B cell (primary cell): ENCODE measurements at regions not wholly inside any gene's neighbourhood (a gene's known extent, or its start where the extent isn't known, plus 50 kb on each side); places are given as distances from the start of the nearest gene placed in this dataset.

ENCODE experiments used
- ATAC-seq: fragments of 200-7000 bp; cut with Tn5 transposase; one replicate; pipeline ENCODE4 v1.10.0; 2021; ENCODE audit warnings: low read depth, mild to moderate bottlenecking, moderate number of reproducible peaks, moderate library complexity
- CTCF ChIA-PET: fragments of 350-600 bp; sonication (Branson Sonifier 250); formaldehyde crosslinking; loops from one replicate; lab custom pipeline; 2021; ENCODE audit warnings: antibody characterized with exemption, inconsistent platforms; lab: Charles Lee
- POLR2A ChIA-PET: fragments of 350-600 bp; sonication (Branson Sonifier 250); formaldehyde crosslinking; loops from one replicate; lab custom pipeline; 2021; ENCODE audit warnings: antibody characterized with exemption; lab: Charles Lee
- DNase-seq: peaks from one replicate; pipeline ENCODE4 v3.0.0; 2013
- H2AFZ ChIP-seq: 2 replicates; pipeline ENCODE4 v1.6.1; 2012; ENCODE audit warnings: mild to moderate bottlenecking, low read depth, low read length; ENCODE audit not compliant: insufficient read depth, poor library complexity, severe bottlenecking
- H3K27ac ChIP-seq, 2 donors: 1 replicate in 1 of 2; 2 replicates in 1 of 2; pipeline ENCODE4 v1.5.1; 2012 to 2013; ENCODE audit warnings: low read length in 2 of 2, mild to moderate bottlenecking in 2 of 2, moderate library complexity in 1 of 2
- H3K27me3 ChIP-seq, 4 experiments: fragments of 200-600 bp in 1 of 4; sonication (generic) in 1 of 4; replicated peaks in 1 of 4; 1 replicate in 2 of 4; 2 replicates in 2 of 4; pipeline versions ENCODE4 v1.6.1 to v1.7.0; 2013 to 2016; ENCODE audit warnings: low read length in 3 of 4, mild to moderate bottlenecking in 2 of 4, mixed read lengths in 1 of 4, moderate library complexity in 1 of 4; ENCODE audit not compliant: insufficient read depth in 4 of 4, control insufficient read depth in 3 of 4; ENCODE audit errors: control extremely low read depth in 1 of 4
- H3K36me3 ChIP-seq, 2 experiments: replicated peaks in 1 of 2; 1 replicate in 1 of 2; 2 replicates in 1 of 2; pipeline versions ENCODE4 v1.6.1 to v1.7.1; 2013; ENCODE audit warnings: low read length in 1 of 2; ENCODE audit not compliant: insufficient read depth in 2 of 2, control insufficient read depth in 1 of 2; ENCODE audit errors: control extremely low read depth in 1 of 2, extremely low read depth in 1 of 2
- H3K4me1 ChIP-seq, 2 donors: fragments of 200-600 bp in 1 of 2; sonication (generic) in 1 of 2; 1 replicate in 1 of 2; 2 replicates in 1 of 2; pipeline versions ENCODE4 v1.5.1 to v1.6.1; 2013 to 2017; ENCODE audit warnings: low read length in 2 of 2; ENCODE audit not compliant: control insufficient read depth in 2 of 2, insufficient read depth in 2 of 2
- H3K4me2 ChIP-seq: replicated peaks from 2 replicates; pipeline ENCODE3; 2012; ENCODE audit warnings: mild to moderate bottlenecking, low read depth, low read length; ENCODE audit not compliant: poor library complexity, severe bottlenecking
- H3K4me3 ChIP-seq, 5 experiments: fragments of 200-600 bp in 1 of 5; sonication (generic) in 1 of 5; 1 replicate in 3 of 5; 2 replicates in 2 of 5; pipeline versions ENCODE4 v1.5.1 to v1.7.0; 2011 to 2016; ENCODE audit warnings: low read length in 4 of 5, mild to moderate bottlenecking in 4 of 5, low read depth in 2 of 5, control low read depth in 1 of 5, moderate library complexity in 1 of 5; ENCODE audit not compliant: insufficient read depth in 1 of 5; ENCODE audit errors: control extremely low read depth in 1 of 5, extremely low read depth in 1 of 5
- H3K79me2 ChIP-seq: fragments of 200-600 bp; sonication (generic); one replicate; pipeline ENCODE4 v1.6.0; 2016; ENCODE audit warnings: low read length; ENCODE audit not compliant: control insufficient read depth, insufficient read depth
- H3K9ac ChIP-seq: fragments of 200-600 bp; sonication (generic); 2 replicates; pipeline ENCODE4 v1.6.1; 2017; ENCODE audit warnings: mild to moderate bottlenecking, low read length, moderate library complexity
- H3K9me3 ChIP-seq, 3 donors: one replicate each; pipeline versions ENCODE4 v1.6.1 to v1.7.1; 2013; ENCODE audit warnings: low read length in 2 of 3; ENCODE audit not compliant: control insufficient read depth in 2 of 3, insufficient read depth in 1 of 3; ENCODE audit errors: control extremely low read depth in 1 of 3
- H4K20me1 ChIP-seq: 2 replicates; pipeline ENCODE4 v1.6.0; 2012; ENCODE audit warnings: mild to moderate bottlenecking, low read length; ENCODE audit not compliant: insufficient read depth, control insufficient read depth, poor library complexity, severe bottlenecking
- H3K27ac Mint-ChIP-seq: one replicate; pipeline ENCODE4 v1.8.0; 2021; ENCODE audit warnings: mixed read lengths
- H3K27me3 Mint-ChIP-seq: one replicate; pipeline ENCODE4 v1.8.0; 2021; ENCODE audit warnings: mixed read lengths
- H3K4me1 Mint-ChIP-seq: one replicate; pipeline ENCODE4 v1.8.0; 2021; ENCODE audit warnings: mixed read lengths
- H3K4me3 Mint-ChIP-seq: one replicate; pipeline ENCODE4 v1.8.0; 2021; ENCODE audit warnings: mixed read lengths
- H3K9me3 Mint-ChIP-seq: one replicate; pipeline ENCODE4 v1.8.0; 2022; ENCODE audit warnings: mixed read lengths; ENCODE audit not compliant: insufficient read depth
- EZH2 ChIP-seq: IDR thresholded peaks from 2 replicates; pipeline ENCODE4 v1.6.1; 2012; ENCODE audit warnings: borderline replicate concordance, low read depth, mild to moderate bottlenecking, moderate library complexity, low read length; ENCODE audit not compliant: insufficient read depth, poor library complexity, severe bottlenecking
- WGBS: methylation state at CpG from one replicate; pipeline ENCODE4 v1.1.5; 2013; ENCODE audit warnings: missing lambda C conversion rate; ENCODE audit not compliant: insufficient coverage; 5-methylcytosine and 5-hydroxymethylcytosine counted together
- intact Hi-C: fragments of 100-400 bp; cut with micrococcal nuclease; formaldehyde crosslinking; loops from one replicate; pipeline ENCODE4 v1.10.0; 2022
- TF ChIP-seq, protein P1 (sequence below): fragments of 200-600 bp; IDR thresholded peaks from one replicate; pipeline ENCODE4 v1.8.0; 2022; ENCODE audit warnings: antibody characterized with exemption, mild to moderate bottlenecking

- no peak for ATAC-seq
- no CpG with 5 or more reads among the region's 1 CpG for WGBS
- Mint-ChIP-seq H3K9me3 (peaks cover 14% of the 10 kb centered on the region), H3K27me3 (no peaks in the 10 kb centered on the region), H3K4me1 (no peaks in the 10 kb centered on the region), H3K4me3 (no peak overlapping the region), H3K27ac (no peak overlapping the region)
- Histone ChIP-seq H3K27ac (no peak overlapping the region), H3K4me3 (no peak overlapping the region), H3K27me3 (no peaks in the 10 kb centered on the region), H3K36me3 (no peaks in the 10 kb centered on the region), H3K9ac (no peak overlapping the region), H2AFZ (no peak overlapping the region), H3K79me2 (no peaks in the 10 kb centered on the region), H3K4me1 (no peaks in the 10 kb centered on the region), H3K9me3 (peaks cover 0 to under 1% (median 0%) of the 10 kb centered on the region in 3 donors), H3K4me2 (no peak overlapping the region), H4K20me1 (no peaks in the 10 kb centered on the region)
- ChIA-PET CTCF (no interaction called here), POLR2A (no interaction called here)
- intact Hi-C loops, result no loop called here
- TF ChIP-seq, protein P1, sequence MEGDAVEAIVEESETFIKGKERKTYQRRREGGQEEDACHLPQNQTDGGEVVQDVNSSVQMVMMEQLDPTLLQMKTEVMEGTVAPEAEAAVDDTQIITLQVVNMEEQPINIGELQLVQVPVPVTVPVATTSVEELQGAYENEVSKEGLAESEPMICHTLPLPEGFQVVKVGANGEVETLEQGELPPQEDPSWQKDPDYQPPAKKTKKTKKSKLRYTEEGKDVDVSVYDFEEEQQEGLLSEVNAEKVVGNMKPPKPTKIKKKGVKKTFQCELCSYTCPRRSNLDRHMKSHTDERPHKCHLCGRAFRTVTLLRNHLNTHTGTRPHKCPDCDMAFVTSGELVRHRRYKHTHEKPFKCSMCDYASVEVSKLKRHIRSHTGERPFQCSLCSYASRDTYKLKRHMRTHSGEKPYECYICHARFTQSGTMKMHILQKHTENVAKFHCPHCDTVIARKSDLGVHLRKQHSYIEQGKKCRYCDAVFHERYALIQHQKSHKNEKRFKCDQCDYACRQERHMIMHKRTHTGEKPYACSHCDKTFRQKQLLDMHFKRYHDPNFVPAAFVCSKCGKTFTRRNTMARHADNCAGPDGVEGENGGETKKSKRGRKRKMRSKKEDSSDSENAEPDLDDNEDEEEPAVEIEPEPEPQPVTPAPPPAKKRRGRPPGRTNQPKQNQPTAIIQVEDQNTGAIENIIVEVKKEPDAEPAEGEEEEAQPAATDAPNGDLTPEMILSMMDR, result no peak
- no peak for TF ChIP-seq EZH2
- no peak for DNase-seq
Measured at GRCh38 chr1:80099713-80100112, 1093.2 kb upstream of the ADGRL4 start.

DNA sequence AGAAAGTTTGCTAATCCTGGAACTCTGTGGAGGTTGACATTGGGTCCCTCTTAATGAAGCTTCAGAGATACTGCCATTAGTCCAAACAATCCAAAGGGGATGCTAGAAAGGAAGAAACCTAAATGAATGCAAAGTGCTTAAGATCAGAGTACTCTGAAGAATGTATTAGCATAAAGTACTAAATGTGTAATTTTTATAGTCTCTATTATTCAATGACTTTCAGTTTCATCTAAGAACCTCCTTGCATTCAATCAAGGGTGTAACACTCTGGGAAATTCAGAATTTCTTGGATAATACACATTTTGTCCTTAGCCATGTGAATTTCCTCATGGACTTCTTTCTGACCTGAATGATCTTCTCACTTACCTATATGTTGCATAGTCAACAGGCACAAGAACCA is 1078.5 kb upstream of the ADGRL4 start:
- Histone ChIP-seq H3K27me3 (no peaks in the 10 kb centered on the region), H3K27ac (no peak overlapping the region), H3K9me3 (no peaks in the 10 kb centered on the region), H3K4me1 (no peaks in the 10 kb centered on the region), H3K4me3 (no peak overlapping the region), H3K79me2 (no peaks in the 10 kb centered on the region), H3K4me2 (no peak overlapping the region), H3K36me3 (no peaks in the 10 kb centered on the region), H4K20me1 (no peaks in the 10 kb centered on the region), H3K9ac (no peak overlapping the region), H2AFZ (no peak overlapping the region)
- no peak for DNase-seq
- intact Hi-C loops, result no loop called here
- H3K4me3 Mint-ChIP-seq, result no peak overlapping the region
- H3K4me1 Mint-ChIP-seq, result no peaks in the 10 kb centered on the region
- CTCF ChIA-PET, result no interaction called here
- no peak for ATAC-seq
- H3K27me3 Mint-ChIP-seq, result no peaks in the 10 kb centered on the region
- TF ChIP-seq, protein P1, result no peak
- TF ChIP-seq EZH2, result no peak
- H3K9me3 Mint-ChIP-seq, result peaks cover 2% of the 10 kb centered on the region
- no peak overlapping the region for H3K27ac Mint-ChIP-seq
- POLR2A ChIA-PET, result no interaction called here
